SK-N-SH (cell line): ENCODE measurements at regions not wholly inside any gene's neighbourhood (a gene's known extent, or its start where the extent isn't known, plus 50 kb on each side); places are given as distances from the start of the nearest gene placed in this dataset.

ENCODE experiments used
- CTCF ChIA-PET: fragments of 300-600, 350-600 bp; formaldehyde crosslinking; extraction: SDS; loops from one replicate; lab custom pipeline; 2021; lab: Yijun Ruan, JAX
- POLR2A ChIA-PET: fragments of 350-600 bp; sonication (Branson Sonifier 250); formaldehyde crosslinking; extraction: SDS; loops from one replicate; lab custom pipeline; 2020; ENCODE audit warnings: antibody characterized with exemption, inconsistent platforms; lab: Yijun Ruan, JAX
- DNase-seq: peaks from one replicate; pipeline ENCODE4 v3.0.0; 2012
- H2AFZ ChIP-seq: fragments of 200-600 bp; sonication (generic); 2 replicates; pipeline ENCODE4 v1.8.1; 2016; ENCODE audit warnings: antibody characterized with exemption, mild to moderate bottlenecking, low read depth
- H3F3A ChIP-seq: fragments of 200-600 bp; sonication (generic); replicated peaks from 2 replicates; pipeline ENCODE3; 2016; ENCODE audit warnings: antibody characterized with exemption, mild to moderate bottlenecking; ENCODE audit not compliant: insufficient read depth
- H3K27ac ChIP-seq, 2 experiments: fragments of 200-500 bp in 1 of 2; fragments of 200-600 bp in 1 of 2; sonication (Bioruptor generic) in 1 of 2; sonication (generic), shearing (Covaris generic) in 1 of 2; 2 replicates each; pipeline versions ENCODE4 v1.5.1 to v1.6.1; 2014 to 2016; ENCODE audit warnings: low read depth in 2 of 2, inconsistent platforms in 1 of 2, low read length in 1 of 2, mild to moderate bottlenecking in 1 of 2, mixed read lengths in 1 of 2
- H3K27me3 ChIP-seq: fragments of 200-600 bp; sonication (generic), shearing (Covaris generic); 2 replicates; pipeline ENCODE4 v1.6.1; 2016; ENCODE audit warnings: mixed run types; ENCODE audit not compliant: insufficient read depth
- H3K36me3 ChIP-seq, 2 experiments: fragments of 200-500 bp in 1 of 2; fragments of 200-600 bp in 1 of 2; sonication (Bioruptor generic) in 1 of 2; sonication (generic) in 1 of 2; replicated peaks in 1 of 2; 2 replicates each; pipeline versions ENCODE3 to v1.5.1; 2014 to 2016; ENCODE audit warnings: low read length in 1 of 2, mild to moderate bottlenecking in 1 of 2; ENCODE audit not compliant: insufficient read depth in 2 of 2, control insufficient read depth in 1 of 2
- H3K4me1 ChIP-seq, 2 experiments: fragments of 200-500 bp in 1 of 2; fragments of 200-600 bp in 1 of 2; sonication (Bioruptor generic) in 1 of 2; sonication (generic), shearing (Covaris generic) in 1 of 2; 2 replicates each; pipeline versions ENCODE4 v1.5.1 to v1.6.1; 2014 to 2016; ENCODE audit warnings: low read depth in 1 of 2, low read length in 1 of 2, mixed run types in 1 of 2; ENCODE audit not compliant: insufficient read depth in 2 of 2, control insufficient read depth in 1 of 2
- H3K4me2 ChIP-seq: fragments of 200-600 bp; sonication (generic), shearing (Covaris generic); 2 replicates; pipeline ENCODE4 v1.6.1; 2017; ENCODE audit warnings: mixed run types
- H3K4me3 ChIP-seq, 2 experiments: fragments of 200-500 bp in 1 of 2; fragments of 200-600 bp in 1 of 2; sonication (Bioruptor generic) in 1 of 2; sonication (generic), shearing (Covaris generic) in 1 of 2; 2 replicates each; pipeline versions ENCODE4 v1.5.1 to v1.8.1; 2014 to 2016; ENCODE audit warnings: low read depth in 2 of 2, inconsistent platforms in 1 of 2, low read length in 1 of 2, mild to moderate bottlenecking in 1 of 2, mixed read lengths in 1 of 2, moderate library complexity in 1 of 2
- H3K79me2 ChIP-seq: fragments of 200-600 bp; sonication (generic); 2 replicates; pipeline ENCODE4 v1.8.1; 2017; ENCODE audit warnings: mild to moderate bottlenecking; ENCODE audit not compliant: insufficient read depth
- H3K9ac ChIP-seq: fragments of 200-600 bp; sonication (generic); 2 replicates; pipeline ENCODE4 v1.6.1; 2017; ENCODE audit warnings: mixed run types
- H3K9me2 ChIP-seq: fragments of 200-600 bp; sonication (generic); 2 replicates; pipeline ENCODE4 v1.6.1; 2017; ENCODE audit warnings: mixed run types
- H3K9me3 ChIP-seq: fragments of 200-600 bp; sonication (generic); 2 replicates; pipeline ENCODE4 v1.6.1; 2017; ENCODE audit warnings: mixed run types, mild to moderate bottlenecking, moderate library complexity
- H4K20me1 ChIP-seq: fragments of 200-600 bp; sonication (generic); 2 replicates; pipeline ENCODE4 v1.6.1; 2017; ENCODE audit warnings: mild to moderate bottlenecking, mixed run types; ENCODE audit not compliant: insufficient read depth
- FOSL2 ChIP-seq: IDR thresholded peaks from 2 replicates; pipeline ENCODE4 v1.4.0; 2012; ENCODE audit warnings: low read depth, mild to moderate bottlenecking, moderate library complexity, borderline replicate concordance
- JUND ChIP-seq: IDR thresholded peaks from 2 replicates; pipeline ENCODE4 v1.4.0; 2012
- MXI1 ChIP-seq: IDR thresholded peaks from 2 replicates; pipeline ENCODE4 v1.6.1; 2012; ENCODE audit warnings: mild to moderate bottlenecking, low read depth, low read length, improper control_type of control experiment
- NRF1 ChIP-seq: IDR thresholded peaks from 2 replicates; pipeline ENCODE4 v1.6.1; 2012; ENCODE audit warnings: low read depth, mild to moderate bottlenecking, low read length
- RFX5 ChIP-seq: IDR thresholded peaks from 2 replicates; pipeline ENCODE4 v1.6.1; 2012; ENCODE audit warnings: mild to moderate bottlenecking, improper control_type of control experiment, low read length
- SIN3A ChIP-seq: IDR thresholded peaks from 2 replicates; pipeline ENCODE4 v1.6.1; 2012; ENCODE audit warnings: low read depth, mild to moderate bottlenecking, low read length, moderate library complexity, borderline replicate concordance
- WGBS: methylation state at CpG from one replicate; pipeline ENCODE4 v1.1.6; 2017; ENCODE audit warnings: low lambda C conversion rate; 5-methylcytosine and 5-hydroxymethylcytosine counted together
- small RNA-seq, 7 experiments: library from RNA; depleted of rRNA; stranded (forward); fragments of <200 nt; gene quantifications; one replicate each; pipeline ENCODE3, GENCODE V24; 2012
- TF ChIP-seq, protein P1 (sequence below): fragments of 200-600 bp; sonication (generic); IDR thresholded peaks from 2 replicates; pipeline ENCODE4 v1.6.1; 2017; ENCODE audit warnings: antibody characterized with exemption, mild to moderate bottlenecking, moderate library complexity

DNA sequence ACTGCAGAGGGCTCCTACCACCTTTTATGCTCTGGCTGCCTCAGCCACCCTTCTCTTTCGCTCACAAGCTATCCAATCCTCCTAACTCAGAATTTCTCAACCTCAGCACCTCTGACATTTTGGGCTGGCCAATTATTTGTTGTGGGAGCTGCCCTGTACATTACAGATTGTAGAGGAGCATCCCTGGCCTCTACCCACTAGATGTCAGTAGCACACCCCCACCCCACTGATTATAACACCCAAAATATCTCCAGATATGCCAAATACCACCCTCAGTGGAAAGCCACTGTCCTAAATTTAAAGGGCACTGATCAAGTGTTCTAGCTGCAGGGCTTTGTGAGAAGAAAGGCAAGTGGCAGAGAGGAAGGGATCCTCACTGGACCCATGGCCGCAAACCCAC, 443.1 kb downstream of the SOX6 start:
- H4K20me1 ChIP-seq = no peaks in the 10 kb centered on the region
- no peaks in the 10 kb centered on the region for H3K27me3 ChIP-seq
- TF ChIP-seq, protein P1, sequence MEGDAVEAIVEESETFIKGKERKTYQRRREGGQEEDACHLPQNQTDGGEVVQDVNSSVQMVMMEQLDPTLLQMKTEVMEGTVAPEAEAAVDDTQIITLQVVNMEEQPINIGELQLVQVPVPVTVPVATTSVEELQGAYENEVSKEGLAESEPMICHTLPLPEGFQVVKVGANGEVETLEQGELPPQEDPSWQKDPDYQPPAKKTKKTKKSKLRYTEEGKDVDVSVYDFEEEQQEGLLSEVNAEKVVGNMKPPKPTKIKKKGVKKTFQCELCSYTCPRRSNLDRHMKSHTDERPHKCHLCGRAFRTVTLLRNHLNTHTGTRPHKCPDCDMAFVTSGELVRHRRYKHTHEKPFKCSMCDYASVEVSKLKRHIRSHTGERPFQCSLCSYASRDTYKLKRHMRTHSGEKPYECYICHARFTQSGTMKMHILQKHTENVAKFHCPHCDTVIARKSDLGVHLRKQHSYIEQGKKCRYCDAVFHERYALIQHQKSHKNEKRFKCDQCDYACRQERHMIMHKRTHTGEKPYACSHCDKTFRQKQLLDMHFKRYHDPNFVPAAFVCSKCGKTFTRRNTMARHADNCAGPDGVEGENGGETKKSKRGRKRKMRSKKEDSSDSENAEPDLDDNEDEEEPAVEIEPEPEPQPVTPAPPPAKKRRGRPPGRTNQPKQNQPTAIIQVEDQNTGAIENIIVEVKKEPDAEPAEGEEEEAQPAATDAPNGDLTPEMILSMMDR = no peak
- TF ChIP-seq JUND (no peak), MXI1 (no peak), FOSL2 (no peak), RFX5 (no peak), SIN3A (no peak), NRF1 (no peak)
- no peak for DNase-seq
- H3K36me3 ChIP-seq = no peaks in the 10 kb centered on the region
- H3K27ac ChIP-seq = no peak overlapping the region
- no peaks in the 10 kb centered on the region for H3K9me3 ChIP-seq
- no peak overlapping the region for H2AFZ ChIP-seq
- H3K79me2 ChIP-seq = no peaks in the 10 kb centered on the region
- H3K9ac ChIP-seq = no peak overlapping the region
- peaks cover 0 to 8% of the 10 kb centered on the region in 2 experiments; a peak in 1 of 4 replicates for H3K4me1 ChIP-seq
- no peaks in the 10 kb centered on the region for H3F3A ChIP-seq
- no peak overlapping the region for H3K4me2 ChIP-seq
- no peak overlapping the region for H3K4me3 ChIP-seq
- ChIA-PET POLR2A (no interaction called here), CTCF (interaction anchor here (2.0 kb wide), 1 partner anchor 10 kb away, joined by 10 read pairs; no protein-coding TSS in a partner anchor)
- H3K9me2 ChIP-seq = no peaks in the 10 kb centered on the region
- 60% methylated on average over 2 of the region's 2 CpGs for WGBS

Small RNA genes lying in the stretch of these regions (small RNA-seq; reads per million reads assigned to genes)
- gene RF00324 = 0 reads per million in 7 experiments
